Skeletal muscle cell (primary cell): ENCODE measurements at regions not wholly inside any gene's neighbourhood (a gene's known extent, or its start where the extent isn't known, plus 50 kb on each side); places are given as distances from the start of the nearest gene placed in this dataset.

Experiments used
- DNase-seq: peaks from one replicate; pipeline ENCODE4 v3.0.0-alpha.2; 2010; ENCODE audit warnings: low read depth
- H3K4me3 ChIP-seq: 2 replicates; pipeline ENCODE4 v1.5.1; 2011; ENCODE audit warnings: low read depth, mild to moderate bottlenecking, control low read depth, low read length, moderate library complexity

- no peak for DNase-seq
- H3K4me3 ChIP-seq: no peak overlapping the region
Observed at GRCh38 chr2:217512728-217513127, 490.1 kb downstream of the TNS1 start.

- H3K4me3 ChIP-seq: no peak overlapping the region
- DNase-seq: no peak
Observed at GRCh38 chr2:217512259-217512658, 490.5 kb downstream of the TNS1 start.

GRCh38 chr2:217511850-217512249, 490.9 kb downstream of the TNS1 start:
- H3K4me3 ChIP-seq: no peak overlapping the region
- DNase-seq: no peak

GRCh38 chr2:217510771-217511291, 492.0 kb downstream of the TNS1 start:
- peak; percentile 55 for DNase-seq

GRCh38 chr2:217505303-217505702, 497.5 kb downstream of the TNS1 start:
- no peak for DNase-seq
- H3K4me3 ChIP-seq: no peak overlapping the region

More at GRCh38 chr2:217510771-217511291, 492.0 kb downstream of the TNS1 start:
- no peak overlapping the region for H3K4me3 ChIP-seq

GRCh38 chr2:217501887-217502286, 500.9 kb downstream of the TNS1 start:
- no peak overlapping the region for H3K4me3 ChIP-seq
- DNase-seq: no peak

GRCh38 chr2:217497843-217498377, 504.9 kb downstream of the TNS1 start:
- no peak overlapping the region for H3K4me3 ChIP-seq
- no peak for DNase-seq

GRCh38 chr2:217494557-217494956, 508.2 kb downstream of the TNS1 start:
- DNase-seq: no peak
- no peak overlapping the region for H3K4me3 ChIP-seq

- no peak for DNase-seq
- no peak overlapping the region for H3K4me3 ChIP-seq
Observed at GRCh38 chr2:217491271-217491670, 511.5 kb downstream of the TNS1 start.

GRCh38 chr2:217489145-217489960, 513.4 kb downstream of the TNS1 start:
- DNase-seq: no peak
- H3K4me3 ChIP-seq: no peak overlapping the region

GRCh38 chr2:217484046-217484445, 518.7 kb downstream of the TNS1 start:
- DNase-seq: no peak
- H3K4me3 ChIP-seq: no peak overlapping the region

- no peak overlapping the region for H3K4me3 ChIP-seq
- DNase-seq: no peak
Observed at GRCh38 chr2:217482056-217482710, 520.6 kb downstream of the TNS1 start.

- DNase-seq: no peak
- no peak overlapping the region for H3K4me3 ChIP-seq
Observed at GRCh38 chr2:217481577-217481976, 521.2 kb downstream of the TNS1 start.

- H3K4me3 ChIP-seq: no peak overlapping the region
- no peak for DNase-seq
Observed at GRCh38 chr2:217479566-217479965, 523.2 kb downstream of the TNS1 start.

GRCh38 chr2:217478831-217479455, 523.9 kb downstream of the TNS1 start:
- DNase-seq: no peak
- H3K4me3 ChIP-seq: no peak overlapping the region

- H3K4me3 ChIP-seq: no peak overlapping the region
- no peak for DNase-seq
Observed at GRCh38 chr2:217477583-217477982, 525.2 kb downstream of the TNS1 start.

GRCh38 chr2:217475791-217476190, 527.0 kb downstream of the TNS1 start:
- H3K4me3 ChIP-seq: no peak overlapping the region
- DNase-seq: no peak

- H3K4me3 ChIP-seq: no peak overlapping the region
Observed at GRCh38 chr2:217475101-217475500, 527.7 kb downstream of the TNS1 start.

GRCh38 chr2:217471319-217471718, 531.5 kb downstream of the TNS1 start:
- peak; percentile 7 for DNase-seq
- H3K4me3 ChIP-seq: no peak overlapping the region

More at GRCh38 chr2:217475101-217475500, 527.7 kb downstream of the TNS1 start:
- DNase-seq: no peak

- DNase-seq: no peak
Observed at GRCh38 chr2:217469203-217469810, 533.5 kb downstream of the TNS1 start.

More at GRCh38 chr2:217469203-217469810, 533.5 kb downstream of the TNS1 start:
- no peak overlapping the region for H3K4me3 ChIP-seq
